GM18507 (cell line): ENCODE measurements at regions not wholly inside any gene's neighbourhood (a gene's known extent, or its start where the extent isn't known, plus 50 kb on each side); places are given as distances from the start of the nearest gene placed in this dataset.

Source experiments
- DNase-seq: peaks from one replicate; pipeline ENCODE4 v3.0.0; 2011; ENCODE audit warnings: low read depth; ENCODE audit not compliant: insufficient read length; ENCODE audit errors: extremely low spot score
- FAIRE-seq: peaks from 2 replicates; lab custom pipeline; 2011; peaks lifted over from hg19 to GRCh38; lab: Jason Lieb, UNC

DNA sequence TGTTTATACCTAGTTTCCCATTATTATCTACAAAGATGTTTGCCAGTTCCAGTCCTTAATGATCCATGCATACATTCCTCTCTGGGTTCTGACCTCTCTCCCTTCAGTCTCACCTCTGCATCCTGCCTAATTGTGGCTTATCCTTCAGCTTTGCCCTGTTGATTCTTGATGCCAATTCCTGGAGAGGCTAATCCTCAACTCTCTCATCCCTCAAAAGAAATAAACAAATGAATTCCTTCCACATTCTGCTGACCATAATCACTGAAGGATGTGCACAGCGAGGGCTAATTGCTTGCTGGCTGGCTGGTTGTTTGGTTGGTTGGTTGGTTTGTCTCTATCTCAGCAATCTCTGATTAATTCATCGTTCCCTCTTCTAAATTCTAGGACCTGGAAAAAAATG lies 113.8 kb downstream of the IRS2 start:
- DNase-seq, result no peak
- no peak for FAIRE-seq

DNA sequence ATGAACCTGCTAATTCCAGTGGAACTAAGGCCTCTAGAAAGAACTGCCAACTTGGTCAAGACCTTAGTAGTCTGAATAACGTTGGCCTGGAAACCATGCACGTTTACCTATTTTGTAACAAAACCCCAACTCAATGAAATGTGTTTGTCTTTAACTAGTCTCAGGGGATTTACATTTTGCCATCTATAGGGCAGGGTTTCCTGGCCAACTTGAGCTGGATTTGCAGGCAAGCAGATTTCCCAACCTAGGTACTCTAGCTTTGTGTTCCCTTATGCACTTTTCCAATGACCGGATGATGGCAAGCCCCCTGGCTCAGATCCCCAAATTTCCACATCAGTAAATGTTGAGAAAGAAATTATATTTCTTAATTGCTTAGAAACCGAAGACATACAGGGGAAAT lies 114.5 kb downstream of the IRS2 start:
- DNase-seq (no peak), FAIRE-seq (no peak)

DNA sequence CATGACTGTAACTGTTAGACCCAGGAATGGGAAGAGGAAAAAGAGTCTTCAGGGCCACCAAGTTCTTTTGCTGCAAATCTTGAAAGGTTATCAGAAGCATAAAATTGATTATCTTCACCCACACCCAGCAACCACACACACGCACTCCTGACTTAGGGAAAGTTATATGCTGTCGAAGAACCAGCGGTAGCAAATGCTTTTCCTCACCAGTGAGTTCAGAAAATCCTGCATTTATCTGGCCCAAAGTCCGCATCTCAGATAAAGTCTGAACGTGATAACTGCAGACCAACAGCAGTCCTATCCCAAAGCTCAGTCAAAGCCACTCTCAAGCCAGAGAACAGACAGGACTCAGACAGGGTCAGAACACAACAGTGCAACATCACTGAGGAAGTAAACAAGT lies 115.6 kb downstream of the IRS2 start:
- FAIRE-seq (no peak), DNase-seq (no peak)

DNA sequence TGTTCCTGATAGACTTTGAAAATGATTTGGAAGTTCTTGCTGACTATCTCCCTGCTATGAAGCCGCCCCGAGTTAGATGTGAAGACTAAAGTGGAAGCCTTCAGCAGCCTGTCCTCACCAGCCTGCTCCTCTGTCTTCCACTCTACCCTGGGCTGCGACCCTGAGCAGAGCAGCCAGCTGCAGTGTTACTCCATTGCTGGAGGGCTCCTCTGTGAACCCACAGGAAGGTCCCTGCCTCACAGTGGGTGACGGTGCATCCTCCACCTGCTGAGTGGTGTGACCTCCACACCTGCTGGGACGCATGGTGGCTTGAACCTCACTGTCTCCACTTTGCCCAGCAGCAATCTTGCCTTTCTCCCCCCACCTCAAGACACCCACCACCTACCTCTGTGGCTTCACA lies 116.4 kb downstream of the IRS2 start:
- no peak for DNase-seq
- no peak for FAIRE-seq

DNA sequence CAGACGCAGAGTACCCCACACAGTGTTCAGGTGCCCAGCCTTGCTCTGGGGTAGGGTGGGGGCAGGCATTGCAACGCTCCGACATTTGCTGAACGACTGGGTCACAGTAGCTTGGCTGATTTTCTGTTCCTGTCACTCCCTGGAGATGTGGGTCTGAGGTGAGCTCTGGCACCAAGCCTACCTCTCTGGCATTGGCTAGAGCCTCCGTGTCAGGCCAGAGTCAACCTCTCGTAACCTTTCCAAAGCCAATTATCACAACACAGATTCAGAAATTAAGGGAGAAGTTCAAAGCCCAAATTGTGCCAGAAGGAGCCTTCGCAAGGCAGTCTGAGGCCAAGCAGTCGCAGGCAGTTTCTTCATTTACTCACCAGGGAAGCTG lies 117.2 kb downstream of the IRS2 start:
- FAIRE-seq (no peak), DNase-seq (no peak)

DNA sequence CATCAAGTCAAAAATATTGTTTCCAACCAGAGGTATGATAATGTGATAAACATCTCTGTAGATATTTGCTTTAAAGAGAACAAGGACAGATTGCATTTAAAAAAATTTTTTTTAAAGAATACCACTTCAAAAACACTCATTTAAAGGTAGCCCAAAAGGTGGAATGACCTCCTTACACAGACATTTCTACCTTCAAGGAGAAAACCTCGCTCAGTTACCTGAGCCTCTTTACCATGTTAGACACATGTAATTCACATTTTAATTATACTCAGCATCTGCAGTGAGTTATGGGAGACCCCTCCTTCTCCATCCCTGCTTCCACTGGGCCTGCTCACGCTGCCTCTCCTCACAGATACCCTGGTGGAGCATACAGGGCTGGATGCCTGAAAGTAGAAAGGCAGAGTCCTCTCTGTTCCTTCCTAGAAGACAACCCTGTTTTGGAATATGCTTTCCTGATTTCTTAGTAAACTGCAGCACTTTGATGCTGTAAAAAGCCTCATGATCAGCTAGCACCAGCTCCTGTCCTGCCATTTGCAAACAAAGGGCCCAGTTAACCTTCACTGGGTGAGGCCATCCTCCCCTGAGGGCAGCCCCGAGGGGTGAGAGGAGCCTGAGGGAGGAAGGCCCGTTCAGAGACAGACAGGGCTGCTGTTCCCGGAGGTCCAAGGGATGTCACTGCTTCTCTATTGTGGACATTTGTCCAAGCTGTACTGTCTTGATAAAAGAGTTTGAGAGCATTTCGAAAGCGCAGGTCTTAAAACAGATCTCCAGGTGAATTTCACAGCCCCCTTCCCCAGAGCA lies 117.8 kb downstream of the IRS2 start:
- no peak for FAIRE-seq
- no peak for DNase-seq

DNA sequence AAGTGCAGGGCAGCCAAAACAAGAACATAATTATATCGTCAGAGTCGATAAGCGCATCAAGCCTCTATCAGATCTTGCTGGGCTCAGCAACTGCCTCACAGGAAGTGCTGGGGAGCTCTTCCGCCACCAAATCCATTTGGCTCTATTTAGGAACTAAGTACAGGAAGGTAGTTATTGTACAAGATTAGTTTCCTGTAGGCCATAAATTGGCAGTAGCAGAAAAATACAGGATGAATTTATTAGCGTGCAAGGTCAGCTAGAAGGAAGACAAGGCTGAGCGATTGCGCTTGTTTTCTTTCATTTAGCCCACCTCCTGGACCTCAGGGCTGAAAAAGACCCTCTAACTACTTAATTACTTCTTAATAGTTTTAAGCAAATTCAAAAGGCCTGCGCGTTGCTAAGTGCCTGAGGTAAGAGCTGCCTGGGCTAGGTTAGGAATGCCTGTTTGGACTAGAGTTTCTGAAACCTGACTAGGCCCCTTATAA lies 118.5 kb downstream of the IRS2 start:
- DNase-seq, result no peak
- no peak for FAIRE-seq

DNA sequence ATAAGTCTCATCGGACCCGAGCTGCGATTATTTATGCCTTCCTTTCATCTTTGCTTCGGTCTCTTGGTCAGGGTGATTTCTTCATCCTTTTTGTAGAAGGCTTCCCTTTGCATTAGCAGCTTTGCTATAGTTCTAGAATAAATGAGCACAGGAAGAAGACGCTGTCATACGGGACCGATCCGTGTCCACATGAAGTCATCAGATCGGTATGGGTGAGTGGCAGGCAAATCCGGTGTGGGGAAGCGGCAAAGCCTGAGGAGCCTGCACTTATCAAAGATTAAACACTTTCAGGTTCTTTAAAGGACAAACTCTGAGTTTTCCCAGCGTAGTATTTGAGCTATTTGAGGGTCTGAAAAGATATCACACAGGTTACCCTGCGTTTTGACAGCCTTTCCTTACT lies 119.3 kb downstream of the IRS2 start:
- no peak for FAIRE-seq

DNA sequence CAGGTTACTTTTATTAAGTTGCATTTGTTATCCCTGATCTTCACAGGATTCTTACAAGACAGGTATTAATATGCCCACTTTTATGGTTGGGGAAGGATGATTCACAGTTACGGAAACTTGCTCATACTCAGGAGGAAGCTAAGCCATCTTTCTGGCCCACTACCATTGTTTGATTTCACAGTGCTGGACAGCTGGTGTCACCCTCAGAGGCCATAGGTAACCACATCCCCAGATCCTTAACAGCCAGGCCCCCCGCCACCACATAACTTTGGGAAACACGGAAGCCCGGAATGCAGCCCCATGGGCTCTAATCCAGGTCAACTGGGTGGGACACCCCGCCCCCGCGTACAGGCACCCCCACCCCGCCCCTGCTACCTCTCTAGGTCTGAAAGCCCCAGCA lies 119.7 kb downstream of the IRS2 start:
- no peak for DNase-seq
- no peak for FAIRE-seq

More for the DNA sequence above, 119.3 kb downstream of the IRS2 start:
- no peak for DNase-seq

DNA sequence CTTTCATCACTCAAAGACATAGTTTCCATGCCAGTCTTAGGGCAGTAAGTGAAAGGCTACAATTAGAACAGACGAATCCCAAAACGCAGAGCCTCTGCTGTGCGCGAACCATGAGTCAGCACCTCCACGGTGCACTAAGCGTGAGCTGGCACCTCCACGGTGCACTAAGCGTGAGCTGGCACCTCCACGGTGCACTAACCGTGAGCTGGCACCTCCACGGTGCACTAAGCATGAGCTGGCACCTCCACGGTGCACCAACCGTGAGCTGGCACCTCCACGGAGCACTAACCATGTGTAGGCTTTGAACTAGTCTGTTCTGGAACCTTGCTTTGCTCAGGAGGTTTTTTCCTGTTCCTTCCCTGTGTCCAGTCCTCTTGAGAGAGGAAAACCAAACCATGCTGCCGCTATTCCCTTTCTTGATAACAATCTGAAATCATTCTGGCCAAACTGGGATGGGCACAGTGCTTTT lies 120.6 kb downstream of the IRS2 start:
- no peak for DNase-seq
- FAIRE-seq, result no peak

DNA sequence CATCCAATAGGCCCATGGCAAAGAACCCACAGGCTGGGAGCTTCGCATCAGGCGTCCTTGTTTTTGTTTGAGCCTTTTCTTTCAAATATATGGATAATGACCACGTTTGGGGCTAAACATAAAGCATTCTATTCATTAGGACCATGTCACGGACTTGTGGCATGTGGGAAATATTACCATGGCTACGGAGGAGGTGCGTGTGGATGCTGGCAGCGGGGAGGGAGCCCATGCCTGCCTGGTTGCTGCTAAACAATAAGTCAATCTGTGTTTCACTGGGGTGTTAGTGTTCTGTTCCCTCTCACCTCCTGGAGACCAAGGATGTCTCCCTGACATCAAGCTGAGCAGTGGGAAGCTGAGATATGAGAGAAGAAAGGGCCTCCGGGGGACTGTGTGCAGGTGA lies 121.1 kb downstream of the IRS2 start:
- DNase-seq (no peak), FAIRE-seq (no peak)

DNA sequence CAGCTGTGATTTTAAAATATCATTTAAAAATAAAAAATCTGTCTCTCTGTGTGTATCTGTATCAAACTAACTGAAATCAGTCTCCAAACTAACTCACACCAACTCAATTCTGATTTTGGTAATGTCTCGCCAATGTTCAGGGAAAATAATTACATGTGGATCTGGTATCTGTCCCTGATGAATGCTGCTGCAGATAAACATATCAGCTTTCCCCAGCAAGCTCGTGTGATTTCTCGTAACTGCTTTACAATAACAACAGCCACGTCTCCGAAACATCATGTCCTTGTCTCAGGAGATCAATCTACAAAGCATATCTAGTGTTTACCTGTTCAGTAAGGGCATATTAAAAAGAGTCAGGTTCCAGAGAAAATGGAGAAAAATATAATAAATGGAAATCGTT lies 129.0 kb downstream of the IRS2 start:
- FAIRE-seq, result no peak
- DNase-seq, result no peak

DNA sequence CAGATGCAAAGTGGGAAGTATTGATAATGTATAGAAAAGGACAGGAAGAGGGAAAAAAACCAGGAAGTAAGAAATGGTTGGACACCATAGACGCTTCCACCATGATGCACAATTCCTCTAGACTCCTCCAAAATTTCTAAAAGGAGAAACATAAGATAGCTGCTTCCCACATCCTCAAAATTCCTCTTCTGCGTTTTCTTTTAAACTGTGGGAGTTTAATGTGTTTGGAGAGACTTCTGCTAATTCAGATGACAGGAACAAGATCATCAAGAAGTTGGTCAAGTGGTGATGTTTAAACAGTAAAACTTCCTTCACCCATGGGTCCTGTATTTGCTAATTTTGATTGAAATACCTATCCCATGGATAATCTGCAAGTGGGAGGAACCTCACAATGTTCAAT lies 130.2 kb downstream of the IRS2 start:
- FAIRE-seq (no peak), DNase-seq (no peak)

DNA sequence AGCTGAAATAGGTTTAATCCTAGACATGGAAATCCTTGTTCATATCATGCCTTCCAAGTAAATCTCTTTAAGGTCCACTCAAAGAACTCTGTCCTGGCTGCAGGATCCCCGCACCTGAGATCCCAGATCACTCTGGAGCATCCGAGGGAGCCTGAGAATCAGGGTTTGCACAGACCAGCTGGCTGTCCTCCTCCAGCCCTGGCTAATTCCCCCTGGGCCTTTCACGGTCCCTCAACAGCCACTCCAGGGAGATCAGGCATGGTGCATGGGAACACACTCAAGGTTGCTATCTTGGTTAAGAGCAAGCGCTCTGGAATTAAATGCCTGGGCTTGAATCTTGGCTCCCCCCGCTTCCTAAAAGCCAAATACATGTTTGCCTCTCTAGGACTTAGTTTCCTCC lies 130.8 kb downstream of the IRS2 start:
- no peak for DNase-seq
- FAIRE-seq, result no peak

DNA sequence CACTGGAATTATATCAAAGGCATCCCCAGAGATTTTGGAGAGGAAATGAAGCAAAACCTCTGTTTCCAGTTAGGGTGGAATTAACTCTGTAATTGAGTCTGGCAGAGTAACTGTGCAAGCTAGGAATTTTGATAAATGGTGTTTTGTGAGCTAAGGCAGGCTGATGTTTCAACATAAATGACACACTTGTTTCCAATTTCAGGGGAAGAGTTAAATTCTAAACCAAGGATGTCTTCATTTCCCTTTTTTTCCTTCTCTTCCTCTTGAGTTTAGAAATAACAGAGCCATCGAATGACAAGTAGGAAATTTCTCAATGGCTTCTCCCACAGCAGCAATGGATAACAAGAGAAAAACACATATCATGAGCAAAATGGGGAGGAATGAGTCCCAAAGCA lies 131.2 kb downstream of the IRS2 start:
- FAIRE-seq (no peak), DNase-seq (no peak)

DNA sequence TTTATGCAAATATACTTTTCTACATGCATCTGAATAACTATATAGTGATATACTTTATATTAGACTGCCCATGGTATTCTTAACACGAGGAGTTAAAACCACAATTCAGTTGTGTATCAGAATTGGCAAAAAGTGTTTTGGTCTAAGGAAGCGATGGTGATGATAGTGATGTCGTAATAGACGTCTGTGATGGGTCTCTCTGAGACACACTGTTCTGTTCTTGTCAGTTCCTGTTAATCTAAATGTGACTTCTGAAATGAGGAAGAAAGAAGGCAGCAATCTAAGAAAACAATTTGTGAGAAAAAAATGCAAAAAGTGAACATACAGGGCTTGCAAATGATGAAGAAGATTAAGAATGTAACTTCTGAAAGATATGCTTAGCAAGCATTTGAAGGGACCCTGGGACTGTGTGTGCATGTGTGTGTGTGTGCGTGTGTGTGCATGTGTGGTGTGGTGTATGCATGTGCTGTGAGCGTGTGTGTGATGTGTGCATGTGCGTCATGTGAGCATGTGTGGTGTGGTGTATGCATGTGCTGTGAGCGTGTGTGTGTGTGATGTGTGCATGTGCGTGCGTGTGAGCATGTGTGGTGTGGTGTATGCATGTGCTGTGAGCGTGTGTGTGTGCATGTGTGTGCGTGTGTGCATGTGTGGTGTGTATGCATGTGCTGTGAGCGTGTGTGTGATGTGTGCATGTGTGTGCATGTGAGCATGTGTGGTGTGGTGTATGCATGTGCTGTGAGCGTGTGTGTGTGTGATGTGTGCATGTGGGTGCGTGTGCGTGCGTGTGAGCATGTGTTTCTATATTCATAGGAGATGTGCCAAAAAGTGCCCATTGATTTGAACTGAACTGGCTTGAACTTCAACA lies 131.8 kb downstream of the IRS2 start:
- DNase-seq, result no peak
- no peak for FAIRE-seq

DNA sequence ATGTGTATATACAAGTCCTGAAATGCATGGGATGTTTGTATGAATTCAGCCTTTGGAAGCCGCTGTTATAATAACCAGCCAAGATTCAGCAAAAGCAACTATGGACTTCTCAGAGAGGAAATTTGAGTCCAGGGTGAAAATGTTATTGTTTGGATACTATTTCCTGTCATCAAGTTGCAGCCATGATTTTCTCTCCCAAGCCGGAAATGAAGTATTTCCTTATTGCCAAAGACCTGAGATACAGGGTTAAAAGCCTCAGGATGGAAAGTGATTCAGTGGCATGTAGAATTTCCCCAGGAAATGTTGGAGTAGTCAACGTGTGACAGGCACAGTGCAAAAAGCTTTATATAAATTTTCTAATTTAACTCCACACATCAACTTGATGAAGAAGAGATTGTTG lies 133.9 kb downstream of the IRS2 start:
- FAIRE-seq (no peak), DNase-seq (no peak)

DNA sequence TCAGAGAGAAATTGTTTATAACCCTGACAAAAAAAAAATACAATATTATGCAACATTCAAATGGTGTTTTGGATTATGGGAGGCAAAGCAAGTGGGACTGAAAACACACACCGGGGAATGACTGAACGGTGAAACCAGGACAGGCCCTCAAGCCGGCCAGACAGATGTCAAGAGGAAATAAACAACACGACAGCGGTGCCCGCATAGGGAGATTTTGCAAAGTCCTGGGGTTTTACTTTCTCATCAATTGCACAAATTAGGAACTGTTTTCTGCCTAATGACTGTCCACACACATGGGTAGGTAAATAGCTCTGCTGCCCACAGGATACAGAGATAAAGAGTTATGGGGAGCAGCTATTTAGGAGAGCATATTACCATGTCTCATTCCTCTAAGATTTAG lies 134.5 kb downstream of the IRS2 start:
- FAIRE-seq (no peak), DNase-seq (no peak)

DNA sequence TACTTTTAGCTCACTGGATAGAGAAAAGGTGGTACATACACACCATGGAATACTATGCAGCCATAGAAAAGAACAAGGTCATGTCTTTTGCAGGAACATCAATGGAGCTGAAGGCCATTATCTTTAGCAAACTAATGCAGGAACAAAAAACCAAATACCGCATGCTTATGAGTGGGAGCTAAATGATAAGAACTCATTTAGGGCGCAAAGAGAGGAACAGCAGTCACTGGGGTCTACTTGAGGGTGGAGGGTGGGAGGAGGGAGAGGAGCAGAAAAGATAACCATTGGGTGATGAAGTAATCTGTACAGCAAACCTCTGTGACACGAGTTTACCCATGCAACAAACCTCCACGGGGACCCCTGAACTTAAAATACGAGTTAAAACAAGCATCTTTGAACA lies 135.1 kb downstream of the IRS2 start:
- FAIRE-seq (no peak), DNase-seq (no peak)

DNA sequence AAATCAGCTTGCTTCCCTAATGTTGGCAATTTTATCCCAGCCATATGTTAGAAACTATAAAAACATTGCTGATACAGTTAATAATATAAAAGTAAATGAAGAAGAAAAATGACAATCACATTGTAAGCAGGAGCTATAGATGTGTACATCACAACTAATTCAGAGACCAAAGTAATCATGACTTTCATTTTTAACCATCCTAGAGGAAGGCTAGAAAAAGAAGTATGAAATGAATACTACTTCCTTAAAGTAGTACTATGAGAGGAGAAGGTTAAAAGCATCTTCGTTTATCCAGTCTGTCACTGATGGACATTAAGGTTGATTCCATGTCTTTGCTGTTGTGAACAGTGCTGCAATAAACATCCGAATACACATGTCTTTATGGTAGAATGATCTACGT lies 135.5 kb downstream of the IRS2 start:
- DNase-seq (no peak), FAIRE-seq (no peak)

DNA sequence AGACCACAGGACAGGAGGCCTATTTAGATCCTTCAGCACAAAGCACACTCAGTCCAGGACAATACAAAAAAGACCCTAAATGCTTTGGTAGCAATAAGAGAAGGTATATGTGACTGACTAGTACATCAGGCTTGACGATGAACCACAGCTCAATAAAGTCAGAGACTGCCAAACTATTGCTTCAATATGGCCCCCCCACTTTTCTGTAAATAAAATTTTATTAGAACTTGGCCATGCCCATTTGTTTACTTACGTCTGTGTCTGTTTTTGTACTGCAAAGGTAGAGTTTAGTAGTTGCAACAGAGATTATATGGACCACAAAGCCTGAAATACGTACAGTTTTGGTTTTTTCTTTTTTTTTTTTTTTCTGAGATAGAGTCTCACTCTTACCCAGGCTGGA lies 136.7 kb downstream of the IRS2 start:
- FAIRE-seq (no peak), DNase-seq (no peak)
